ENCODE measurements at regions not wholly inside any gene's neighbourhood (a gene's known extent, or its start where the extent isn't known, plus 50 kb on each side); places are given as distances from the start of the nearest gene placed in this dataset.
"Not testable (repeated sequence)": the region's sequence is repeated elsewhere in the genome, so short reads cannot be mapped to it uniquely, and the experiment has no call there.

DNA sequence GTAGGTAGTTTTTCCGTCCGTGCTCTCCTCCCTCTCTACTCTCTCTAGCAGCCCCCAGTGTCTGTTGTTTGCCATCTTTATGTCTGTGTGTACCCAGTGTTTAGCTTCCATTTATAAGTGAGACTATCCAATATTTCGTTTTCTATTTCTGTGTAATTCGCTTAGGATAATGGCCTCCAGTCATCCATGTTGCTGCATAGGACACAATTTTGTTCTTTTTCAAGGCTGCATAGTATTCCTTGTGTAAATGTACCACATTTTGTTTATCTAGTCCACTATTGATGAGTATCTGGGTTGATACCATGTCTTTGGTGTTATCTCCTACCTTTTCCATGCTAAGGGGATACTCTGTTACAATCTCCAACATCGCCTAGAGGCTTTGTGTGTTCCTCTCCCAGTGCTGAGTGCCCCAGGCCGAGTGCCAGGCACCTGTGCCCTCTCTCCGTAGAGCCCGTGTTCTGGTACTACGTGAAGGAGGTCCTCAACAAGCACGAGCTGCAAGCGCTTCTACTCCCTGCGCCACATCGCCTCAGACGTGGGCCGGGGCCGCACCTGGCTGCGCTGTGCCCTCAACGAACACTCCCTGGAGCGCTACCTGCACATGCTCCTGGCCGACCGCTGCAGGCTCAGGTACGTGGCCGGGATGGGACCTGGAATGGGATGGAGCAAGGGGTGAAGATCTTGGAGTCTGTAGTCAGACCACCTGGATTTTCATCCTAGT lies 51.0 kb downstream of the NPIPB11 start:
- not testable (repeated sequence) for H3K9me3 Mint-ChIP-seq; H3K36me3 Mint-ChIP-seq (ENCODE audit: low read depth); H3K27ac Mint-ChIP-seq; H3K4me3 Mint-ChIP-seq; H3K27me3 Mint-ChIP-seq; DNase-seq; H3K4me1 Mint-ChIP-seq; ATAC-seq

- not testable (repeated sequence) for H3K27me3 Mint-ChIP-seq; H3K4me1 Mint-ChIP-seq; H3K27ac Mint-ChIP-seq; H3K36me3 Mint-ChIP-seq (ENCODE audit: low read depth); DNase-seq; H3K4me3 Mint-ChIP-seq; ATAC-seq; H3K9me3 Mint-ChIP-seq
Observed at GRCh38 chr16:29354449-29354848, 52.1 kb downstream of the NPIPB11 start.

GRCh38 chr16:29352617-29352999 lies 53.9 kb downstream of the NPIPB11 start:
- H3K27ac Mint-ChIP-seq; H3K36me3 Mint-ChIP-seq (ENCODE audit: low read depth); ATAC-seq; H3K27me3 Mint-ChIP-seq; DNase-seq; H3K4me3 Mint-ChIP-seq; H3K9me3 Mint-ChIP-seq; H3K4me1 Mint-ChIP-seq: not testable (repeated sequence)

DNA sequence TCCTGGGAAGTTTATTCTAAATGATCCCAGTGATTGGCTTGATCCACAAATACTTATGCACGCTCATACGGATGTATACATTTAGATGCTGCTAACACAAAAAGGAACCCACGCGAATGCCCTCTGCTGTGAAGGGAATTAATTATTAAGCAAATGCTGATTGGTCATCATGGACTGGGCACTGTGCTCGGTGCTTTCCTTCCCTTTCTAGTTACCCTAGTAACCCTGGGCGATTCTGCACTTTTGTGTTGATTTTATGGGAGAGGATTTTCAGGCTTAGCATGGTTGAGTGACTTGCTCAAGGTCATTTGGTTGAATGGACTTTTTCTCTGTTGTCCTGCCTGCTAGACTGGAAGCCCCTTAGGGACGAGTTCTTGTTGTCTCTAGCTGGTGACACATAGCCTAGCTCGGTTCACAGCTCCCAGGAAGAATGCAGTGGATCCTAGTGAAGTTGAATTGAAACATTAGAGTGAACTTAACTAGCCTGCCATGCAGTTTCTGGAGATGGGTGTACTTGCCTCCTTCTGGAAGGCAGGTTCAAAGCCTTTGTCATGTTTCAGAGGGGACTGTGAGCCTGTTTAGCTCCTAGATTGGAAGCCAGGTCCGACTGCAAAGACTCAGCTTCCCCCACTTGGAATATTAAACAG lies 54.4 kb downstream of the NPIPB11 start:
- H3K36me3 Mint-ChIP-seq (ENCODE audit: low read depth); H3K9me3 Mint-ChIP-seq; DNase-seq; H3K4me3 Mint-ChIP-seq; H3K27ac Mint-ChIP-seq; ATAC-seq; H3K4me1 Mint-ChIP-seq; H3K27me3 Mint-ChIP-seq: not testable (repeated sequence)

GRCh38 chr16:29351271-29351969 lies 55.1 kb downstream of the NPIPB11 start:
- H3K9me3 Mint-ChIP-seq; ATAC-seq; H3K36me3 Mint-ChIP-seq (ENCODE audit: low read depth); DNase-seq; H3K27ac Mint-ChIP-seq; H3K4me3 Mint-ChIP-seq; H3K4me1 Mint-ChIP-seq; H3K27me3 Mint-ChIP-seq: not testable (repeated sequence)

DNA sequence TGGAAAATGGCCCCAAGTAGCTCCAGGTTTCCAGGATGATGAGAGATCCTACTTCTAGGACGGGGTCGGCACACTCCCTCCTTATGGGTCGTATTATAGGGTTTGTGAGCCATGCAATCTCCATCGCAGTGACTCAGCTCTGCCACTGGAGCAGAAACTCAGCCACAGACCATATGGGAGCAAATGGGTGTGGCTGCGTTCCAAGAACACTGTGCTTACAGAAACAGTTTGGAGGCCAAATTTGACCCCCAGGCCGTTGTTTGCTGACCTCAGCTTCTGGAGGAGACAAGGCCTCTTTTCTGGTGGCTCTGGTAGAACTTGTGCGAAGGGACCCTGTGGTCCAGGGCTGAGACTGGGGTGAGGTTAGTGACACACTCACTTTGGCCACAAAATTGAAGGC lies 56.5 kb downstream of the NPIPB11 start:
- not testable (repeated sequence) for H3K9me3 Mint-ChIP-seq; ATAC-seq; H3K4me1 Mint-ChIP-seq; H3K4me3 Mint-ChIP-seq; H3K36me3 Mint-ChIP-seq (ENCODE audit: low read depth); DNase-seq; H3K27me3 Mint-ChIP-seq; H3K27ac Mint-ChIP-seq

- H3K4me1 Mint-ChIP-seq; ATAC-seq; H3K36me3 Mint-ChIP-seq (ENCODE audit: low read depth); DNase-seq; H3K27me3 Mint-ChIP-seq; H3K27ac Mint-ChIP-seq; H3K4me3 Mint-ChIP-seq; H3K9me3 Mint-ChIP-seq: not testable (repeated sequence)
Observed at GRCh38 chr16:29348748-29349147, 57.8 kb downstream of the NPIPB11 start.

DNA sequence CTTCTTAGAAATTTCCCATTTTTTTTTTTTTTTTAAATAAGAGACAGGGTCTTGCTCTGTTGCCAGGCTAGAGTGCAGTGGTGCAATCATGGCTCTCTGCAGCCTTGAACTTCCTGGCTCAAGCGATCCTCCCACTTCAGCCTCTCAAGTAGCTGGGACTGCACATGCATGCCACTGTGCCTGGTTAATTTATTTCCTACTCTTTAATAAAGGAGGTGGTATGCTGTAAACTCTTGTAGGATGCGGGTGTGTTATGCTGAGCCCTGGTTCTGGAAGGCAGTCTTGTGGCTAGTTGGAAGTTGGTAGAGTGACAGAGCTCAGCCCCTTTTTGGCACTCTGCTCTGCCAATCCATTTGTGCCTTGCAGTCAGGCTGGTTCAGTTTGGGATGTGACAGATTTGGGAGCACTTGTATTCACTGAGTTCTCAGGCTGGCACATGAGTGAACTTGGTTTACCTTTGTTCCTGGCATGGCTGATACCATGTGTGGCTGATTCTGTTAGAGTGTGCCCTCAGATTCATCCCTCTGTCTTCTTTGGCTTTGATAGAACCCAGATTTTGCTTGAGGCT lies 58.3 kb downstream of the NPIPB11 start:
- H3K27ac Mint-ChIP-seq, ATAC-seq: not testable (repeated sequence)

DNA sequence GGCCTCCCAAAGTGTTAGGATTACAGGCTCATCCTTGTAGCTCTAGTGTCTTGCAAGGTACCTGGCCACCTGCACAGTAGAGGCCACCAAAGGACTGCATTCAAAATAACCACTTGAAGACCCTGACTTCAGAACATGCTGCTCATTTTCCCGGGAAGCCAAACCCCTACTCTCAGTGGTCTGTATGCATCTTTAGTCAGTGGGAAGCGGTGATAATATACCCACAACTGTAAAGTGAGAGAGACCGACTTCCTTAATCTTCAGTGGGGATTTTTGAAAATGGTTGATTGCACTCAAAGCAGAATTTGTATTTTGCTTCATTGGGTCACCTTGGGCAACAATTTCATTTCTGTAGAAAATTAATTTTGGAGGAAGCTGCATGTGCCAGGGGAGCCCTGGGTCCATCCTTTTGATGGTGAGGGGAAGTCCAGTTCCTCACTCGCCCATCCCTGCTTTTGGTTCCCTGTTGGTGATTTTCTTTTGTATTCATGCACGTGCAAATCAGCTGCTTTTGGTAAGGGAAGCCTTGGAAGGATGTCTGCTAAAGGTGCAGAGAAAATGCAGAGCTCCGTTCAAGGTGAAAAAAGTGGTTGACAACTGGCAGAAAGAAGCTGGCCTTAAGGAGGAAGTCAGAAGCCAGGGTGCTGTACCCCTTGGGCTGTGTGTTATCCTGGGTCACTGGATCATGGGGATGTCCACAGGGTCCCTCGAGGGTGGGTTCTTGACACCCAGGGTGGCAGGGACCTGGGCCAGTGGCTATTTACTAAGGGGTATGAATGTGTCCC lies 59.5 kb downstream of the NPIPB11 start:
- H3K4me1 Mint-ChIP-seq; H3K9me3 Mint-ChIP-seq; H3K4me3 Mint-ChIP-seq; H3K27ac Mint-ChIP-seq; DNase-seq; ATAC-seq; H3K36me3 Mint-ChIP-seq (ENCODE audit: low read depth); H3K27me3 Mint-ChIP-seq: not testable (repeated sequence)

More for the DNA sequence above, 58.3 kb downstream of the NPIPB11 start:
- H3K4me3 Mint-ChIP-seq; DNase-seq; H3K27me3 Mint-ChIP-seq; H3K9me3 Mint-ChIP-seq; H3K4me1 Mint-ChIP-seq; H3K36me3 Mint-ChIP-seq (ENCODE audit: low read depth): not testable (repeated sequence)

DNA sequence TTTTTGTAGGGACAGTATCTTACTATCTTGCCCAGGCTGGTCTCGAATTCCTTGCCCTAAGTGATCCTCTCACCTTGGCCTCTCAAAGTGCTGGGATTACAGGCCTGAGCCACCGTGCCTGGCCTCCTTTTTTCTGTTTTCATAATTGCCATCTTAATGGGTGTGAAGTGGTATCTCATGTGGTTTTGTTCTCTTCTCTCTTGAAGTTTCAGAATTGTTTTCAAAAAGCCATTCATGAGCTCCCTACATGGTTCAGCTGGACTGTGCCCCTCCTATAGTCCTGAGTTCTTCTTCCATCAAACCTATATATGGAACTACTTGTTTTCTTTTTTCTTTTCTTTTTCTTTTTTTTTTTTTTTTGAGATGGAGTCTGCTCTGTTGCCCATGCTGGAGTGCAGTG lies 60.3 kb downstream of the NPIPB11 start:
- H3K4me3 Mint-ChIP-seq; ATAC-seq; H3K36me3 Mint-ChIP-seq (ENCODE audit: low read depth); H3K27me3 Mint-ChIP-seq; H3K9me3 Mint-ChIP-seq; H3K27ac Mint-ChIP-seq; DNase-seq; H3K4me1 Mint-ChIP-seq: not testable (repeated sequence)

DNA sequence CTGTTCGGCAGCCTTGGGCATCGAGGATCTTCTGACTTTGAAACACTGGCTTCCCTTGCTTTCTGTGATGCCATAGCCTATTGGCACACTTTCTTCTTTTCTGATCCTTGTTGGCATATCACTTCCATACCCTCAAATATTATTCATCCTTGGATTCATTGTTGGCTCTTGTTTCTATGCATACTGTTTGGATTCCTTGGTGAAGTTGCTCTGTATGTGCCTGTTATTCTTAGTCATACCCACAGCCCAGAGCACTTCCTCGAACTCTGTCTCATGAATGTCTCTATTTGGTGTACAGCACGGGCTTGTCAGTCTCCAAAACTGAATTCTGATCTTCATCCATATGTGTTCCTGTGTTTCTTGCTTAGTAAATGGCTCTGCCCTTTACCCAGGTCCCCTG lies 63.6 kb downstream of the NPIPB11 start:
- H3K27ac Mint-ChIP-seq: peak overlapping the region; percentile 10
- not testable (repeated sequence) for H3K36me3 Mint-ChIP-seq (ENCODE audit: low read depth); DNase-seq

GRCh38 chr16:29340779-29341438 lies 65.6 kb downstream of the NPIPB11 start:
- not testable (repeated sequence) for H3K4me1 Mint-ChIP-seq; ATAC-seq; H3K4me3 Mint-ChIP-seq; H3K9me3 Mint-ChIP-seq; H3K27me3 Mint-ChIP-seq; H3K27ac Mint-ChIP-seq; H3K36me3 Mint-ChIP-seq (ENCODE audit: low read depth); DNase-seq

More for the DNA sequence above, 63.6 kb downstream of the NPIPB11 start:
- not testable (repeated sequence) for ATAC-seq, H3K4me1 Mint-ChIP-seq, H3K27me3 Mint-ChIP-seq, H3K9me3 Mint-ChIP-seq, H3K4me3 Mint-ChIP-seq

GRCh38 chr16:29340235-29340634 lies 66.3 kb downstream of the NPIPB11 start:
- not testable (repeated sequence) for H3K9me3 Mint-ChIP-seq; H3K36me3 Mint-ChIP-seq (ENCODE audit: low read depth); DNase-seq; H3K27ac Mint-ChIP-seq; H3K27me3 Mint-ChIP-seq; H3K4me3 Mint-ChIP-seq; ATAC-seq
- H3K4me1 Mint-ChIP-seq: peaks cover 14% of the 10 kb centered on the region
